Gastroesophageal sphincter (tissue), 3 donors: ENCODE measurements at regions not wholly inside any gene's neighbourhood (a gene's known extent, or its start where the extent isn't known, plus 50 kb on each side); places are given as distances from the start of the nearest gene placed in this dataset.

Experiments
- EP300 ChIP-seq: sonication (generic); formaldehyde crosslinking; IDR thresholded peaks from one replicate; pipeline ENCODE4 v1.6.1; 2017; ENCODE audit warnings: antibody characterized with exemption, mild to moderate bottlenecking
- POLR2A ChIP-seq, 2 donors: fragments of 450-650 bp; IDR thresholded peaks; one replicate each; pipeline ENCODE4 v1.6.1; 2017; ENCODE audit warnings: antibody characterized with exemption in 2 of 2, mild to moderate bottlenecking in 2 of 2, moderate library complexity in 1 of 2
- TF ChIP-seq, protein P1 (sequence below), 4 experiments: fragments of 200-600 bp in 2 of 4; fragments of 450-650 bp in 2 of 4; sonication (generic) in 1 of 4; IDR thresholded peaks; one replicate each; pipeline ENCODE4 v1.5.1; 2017 to 2019; ENCODE audit warnings: antibody characterized with exemption in 4 of 4, mild to moderate bottlenecking in 2 of 4, moderate library complexity in 2 of 4

GRCh38 chr7:136728945-136729344, 139.5 kb upstream of the CHRM2 start:
- TF ChIP-seq, protein P1, sequence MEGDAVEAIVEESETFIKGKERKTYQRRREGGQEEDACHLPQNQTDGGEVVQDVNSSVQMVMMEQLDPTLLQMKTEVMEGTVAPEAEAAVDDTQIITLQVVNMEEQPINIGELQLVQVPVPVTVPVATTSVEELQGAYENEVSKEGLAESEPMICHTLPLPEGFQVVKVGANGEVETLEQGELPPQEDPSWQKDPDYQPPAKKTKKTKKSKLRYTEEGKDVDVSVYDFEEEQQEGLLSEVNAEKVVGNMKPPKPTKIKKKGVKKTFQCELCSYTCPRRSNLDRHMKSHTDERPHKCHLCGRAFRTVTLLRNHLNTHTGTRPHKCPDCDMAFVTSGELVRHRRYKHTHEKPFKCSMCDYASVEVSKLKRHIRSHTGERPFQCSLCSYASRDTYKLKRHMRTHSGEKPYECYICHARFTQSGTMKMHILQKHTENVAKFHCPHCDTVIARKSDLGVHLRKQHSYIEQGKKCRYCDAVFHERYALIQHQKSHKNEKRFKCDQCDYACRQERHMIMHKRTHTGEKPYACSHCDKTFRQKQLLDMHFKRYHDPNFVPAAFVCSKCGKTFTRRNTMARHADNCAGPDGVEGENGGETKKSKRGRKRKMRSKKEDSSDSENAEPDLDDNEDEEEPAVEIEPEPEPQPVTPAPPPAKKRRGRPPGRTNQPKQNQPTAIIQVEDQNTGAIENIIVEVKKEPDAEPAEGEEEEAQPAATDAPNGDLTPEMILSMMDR (IDR thresholded peaks at IDR 0.05), result no peak
- TF ChIP-seq POLR2A (IDR thresholded peaks at IDR 0.05) (no peak), EP300 (no peak)
